GM12874 (cell line): ENCODE measurements at regions not wholly inside any gene's neighbourhood (a gene's known extent, or its start where the extent isn't known, plus 50 kb on each side); places are given as distances from the start of the nearest gene placed in this dataset.

Experiments
- CTCF ChIP-seq: IDR thresholded peaks from 2 replicates; pipeline ENCODE4 v1.5.1; 2011; ENCODE audit warnings: low read depth, mild to moderate bottlenecking, control low read depth, low read length, moderate library complexity; ENCODE audit not compliant: insufficient read depth

- TF ChIP-seq CTCF, result no peak
Observed at GRCh38 chr3:194079702-194080172, 56.2 kb upstream of the HES1 start.

GRCh38 chr3:194080436-194080835 lies 55.5 kb upstream of the HES1 start:
- no peak for TF ChIP-seq CTCF

- TF ChIP-seq CTCF, result no peak
Observed at GRCh38 chr3:194080913-194081800, 54.8 kb upstream of the HES1 start.

- no peak for TF ChIP-seq CTCF
Observed at GRCh38 chr3:194081826-194082225, 54.1 kb upstream of the HES1 start.

GRCh38 chr3:194082743-194083636 lies 53.0 kb upstream of the HES1 start:
- TF ChIP-seq CTCF, result no peak

GRCh38 chr3:194083637-194084224 lies 52.2 kb upstream of the HES1 start:
- TF ChIP-seq CTCF, result no peak

GRCh38 chr3:194084284-194084683 lies 51.7 kb upstream of the HES1 start:
- no peak for TF ChIP-seq CTCF
